HEK293T (cell line): ENCODE measurements at regions not wholly inside any gene's neighbourhood (a gene's known extent, or its start where the extent isn't known, plus 50 kb on each side); places are given as distances from the start of the nearest gene placed in this dataset.
"Not testable (repeated sequence)": the region's sequence is repeated elsewhere in the genome, so short reads cannot be mapped to it uniquely, and the experiment has no call there.

Experiments used
- BHLHE40 ChIP-seq: fragments of 450-650 bp; IDR thresholded peaks from 2 replicates; pipeline ENCODE4 v1.6.1; 2016; ENCODE audit warnings: mild to moderate bottlenecking, moderate library complexity, borderline replicate concordance
- ELF4 ChIP-seq: fragments of 450-650 bp; IDR thresholded peaks from 2 replicates; pipeline ENCODE4 v1.6.1; 2017; ENCODE audit warnings: antibody characterized with exemption
- FOXK2 ChIP-seq: fragments of 450-650 bp; IDR thresholded peaks from 2 replicates; pipeline ENCODE4 v1.6.1; 2016; ENCODE audit warnings: mild to moderate bottlenecking
- FOXM1 ChIP-seq: fragments of 450-650 bp; IDR thresholded peaks from 2 replicates; pipeline ENCODE4 v1.6.1; 2017; ENCODE audit warnings: mild to moderate bottlenecking, borderline replicate concordance
- HDGF ChIP-seq: fragments of 450-650 bp; IDR thresholded peaks from 2 replicates; pipeline ENCODE4 v1.6.1; 2017; ENCODE audit warnings: antibody characterized with exemption, borderline replicate concordance
- LEF1 ChIP-seq: fragments of 450-650 bp; IDR thresholded peaks from 2 replicates; pipeline ENCODE4 v1.6.1; 2017; ENCODE audit warnings: mild to moderate bottlenecking, borderline replicate concordance
- NFRKB ChIP-seq: fragments of 450-650 bp; IDR thresholded peaks from 2 replicates; pipeline ENCODE4 v1.6.1; 2016; ENCODE audit warnings: mild to moderate bottlenecking, moderate library complexity
- PKNOX1 ChIP-seq: fragments of 450-650 bp; IDR thresholded peaks from 2 replicates; pipeline ENCODE4 v1.6.1; 2016
- SP1 ChIP-seq: fragments of 450-650 bp; IDR thresholded peaks from 2 replicates; pipeline ENCODE4 v1.6.1; 2017
- TARDBP ChIP-seq: fragments of 450-650 bp; IDR thresholded peaks from 2 replicates; pipeline ENCODE4 v1.6.1; 2016
- ZNF384 ChIP-seq: fragments of 450-650 bp; IDR thresholded peaks from 2 replicates; pipeline ENCODE4 v1.6.1; 2016

GRCh38 chr21:9830801-9831200, 690.6 kb upstream of the TPTE start:
- TF ChIP-seq LEF1, SP1, HDGF, NFRKB, PKNOX1, FOXM1, FOXK2, BHLHE40, TARDBP, ELF4, ZNF384: not testable (repeated sequence)
